SK-N-SH (cell line): ENCODE measurements at regions not wholly inside any gene's neighbourhood (a gene's known extent, or its start where the extent isn't known, plus 50 kb on each side); places are given as distances from the start of the nearest gene placed in this dataset.
"Not testable (repeated sequence)": the region's sequence is repeated elsewhere in the genome, so short reads cannot be mapped to it uniquely, and the experiment has no call there.

Source experiments
- FOSL2 ChIP-seq: IDR thresholded peaks from 2 replicates; pipeline ENCODE4 v1.4.0; 2012; ENCODE audit warnings: low read depth, mild to moderate bottlenecking, moderate library complexity, borderline replicate concordance
- MEF2A ChIP-seq: IDR thresholded peaks from 2 replicates; pipeline ENCODE4 v1.4.0; 2012; ENCODE audit warnings: low read depth, borderline replicate concordance
- RAD21 ChIP-seq: IDR thresholded peaks from 2 replicates; pipeline ENCODE4 v1.6.1; 2012; ENCODE audit warnings: mild to moderate bottlenecking, low read length
- SMC3 ChIP-seq: IDR thresholded peaks from 2 replicates; pipeline ENCODE4 v1.6.1; 2012; ENCODE audit warnings: low read depth, low read length, improper control_type of control experiment
- TAF1 ChIP-seq: IDR thresholded peaks from 2 replicates; pipeline ENCODE4 v1.6.1; 2012; ENCODE audit warnings: low read depth, mild to moderate bottlenecking, low read length, moderate library complexity, borderline replicate concordance
- YY1 ChIP-seq: IDR thresholded peaks from 2 replicates; pipeline ENCODE4 v1.4.0; 2012; ENCODE audit warnings: low read depth, mild to moderate bottlenecking
- TF ChIP-seq, protein P1 (sequence below): IDR thresholded peaks from 2 replicates; pipeline ENCODE4 v1.4.0; 2012; ENCODE audit warnings: low read depth
- TF ChIP-seq, protein P2 (sequence below): fragments of 200-600 bp; sonication (generic); IDR thresholded peaks from 2 replicates; pipeline ENCODE4 v1.6.1; 2017; ENCODE audit warnings: antibody characterized with exemption, mild to moderate bottlenecking, moderate library complexity
- TF ChIP-seq, protein P3 (sequence below): fragments of 150-350 bp; IDR thresholded peaks from 2 replicates; pipeline ENCODE4 v1.6.1; 2017; ENCODE audit warnings: antibody characterized with exemption, low read length, low read depth, borderline replicate concordance

DNA sequence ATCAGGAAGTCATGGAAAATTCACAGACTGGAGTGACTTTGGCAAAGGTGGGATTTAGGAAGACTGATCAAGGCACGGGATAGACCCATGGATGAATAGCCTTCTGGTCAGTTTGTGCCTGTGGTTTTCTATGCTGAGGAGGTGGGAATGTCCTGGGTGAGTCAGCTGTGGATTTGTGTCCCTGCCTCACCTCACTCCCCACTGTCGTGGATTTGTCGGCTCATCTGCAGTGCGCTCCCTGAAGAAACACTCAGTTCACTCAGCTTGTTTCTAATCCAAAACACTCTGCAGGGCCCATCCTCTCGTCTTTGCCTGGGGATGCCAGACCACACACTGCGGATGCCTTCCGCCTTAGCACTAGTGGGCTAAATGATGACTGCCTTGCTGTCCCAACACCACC, 50.2 kb upstream of the TP53BP2 start:
- TF ChIP-seq, protein P1, sequence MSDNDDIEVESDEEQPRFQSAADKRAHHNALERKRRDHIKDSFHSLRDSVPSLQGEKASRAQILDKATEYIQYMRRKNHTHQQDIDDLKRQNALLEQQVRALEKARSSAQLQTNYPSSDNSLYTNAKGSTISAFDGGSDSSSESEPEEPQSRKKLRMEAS: not testable (repeated sequence)
- TF ChIP-seq, protein P2, sequence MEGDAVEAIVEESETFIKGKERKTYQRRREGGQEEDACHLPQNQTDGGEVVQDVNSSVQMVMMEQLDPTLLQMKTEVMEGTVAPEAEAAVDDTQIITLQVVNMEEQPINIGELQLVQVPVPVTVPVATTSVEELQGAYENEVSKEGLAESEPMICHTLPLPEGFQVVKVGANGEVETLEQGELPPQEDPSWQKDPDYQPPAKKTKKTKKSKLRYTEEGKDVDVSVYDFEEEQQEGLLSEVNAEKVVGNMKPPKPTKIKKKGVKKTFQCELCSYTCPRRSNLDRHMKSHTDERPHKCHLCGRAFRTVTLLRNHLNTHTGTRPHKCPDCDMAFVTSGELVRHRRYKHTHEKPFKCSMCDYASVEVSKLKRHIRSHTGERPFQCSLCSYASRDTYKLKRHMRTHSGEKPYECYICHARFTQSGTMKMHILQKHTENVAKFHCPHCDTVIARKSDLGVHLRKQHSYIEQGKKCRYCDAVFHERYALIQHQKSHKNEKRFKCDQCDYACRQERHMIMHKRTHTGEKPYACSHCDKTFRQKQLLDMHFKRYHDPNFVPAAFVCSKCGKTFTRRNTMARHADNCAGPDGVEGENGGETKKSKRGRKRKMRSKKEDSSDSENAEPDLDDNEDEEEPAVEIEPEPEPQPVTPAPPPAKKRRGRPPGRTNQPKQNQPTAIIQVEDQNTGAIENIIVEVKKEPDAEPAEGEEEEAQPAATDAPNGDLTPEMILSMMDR: not testable (repeated sequence)
- TF ChIP-seq, protein P3, sequence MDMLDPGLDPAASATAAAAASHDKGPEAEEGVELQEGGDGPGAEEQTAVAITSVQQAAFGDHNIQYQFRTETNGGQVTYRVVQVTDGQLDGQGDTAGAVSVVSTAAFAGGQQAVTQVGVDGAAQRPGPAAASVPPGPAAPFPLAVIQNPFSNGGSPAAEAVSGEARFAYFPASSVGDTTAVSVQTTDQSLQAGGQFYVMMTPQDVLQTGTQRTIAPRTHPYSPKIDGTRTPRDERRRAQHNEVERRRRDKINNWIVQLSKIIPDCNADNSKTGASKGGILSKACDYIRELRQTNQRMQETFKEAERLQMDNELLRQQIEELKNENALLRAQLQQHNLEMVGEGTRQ: not testable (repeated sequence)
- TF ChIP-seq YY1, RAD21, FOSL2, MEF2A, SMC3, TAF1: not testable (repeated sequence)
